ENCODE measurements at regions not wholly inside any gene's neighbourhood (a gene's known extent, or its start where the extent isn't known, plus 50 kb on each side); places are given as distances from the start of the nearest gene placed in this dataset.

- no peak for DNase-seq
Measured at GRCh38 chr10:27451054-27451453, 53.0 kb upstream of the RAB18 start.

- no peak for DNase-seq
Measured at GRCh38 chr10:27450225-27450624, 53.9 kb upstream of the RAB18 start.

- no peak for DNase-seq
Measured at GRCh38 chr10:27449571-27449970, 54.5 kb upstream of the RAB18 start.

DNA sequence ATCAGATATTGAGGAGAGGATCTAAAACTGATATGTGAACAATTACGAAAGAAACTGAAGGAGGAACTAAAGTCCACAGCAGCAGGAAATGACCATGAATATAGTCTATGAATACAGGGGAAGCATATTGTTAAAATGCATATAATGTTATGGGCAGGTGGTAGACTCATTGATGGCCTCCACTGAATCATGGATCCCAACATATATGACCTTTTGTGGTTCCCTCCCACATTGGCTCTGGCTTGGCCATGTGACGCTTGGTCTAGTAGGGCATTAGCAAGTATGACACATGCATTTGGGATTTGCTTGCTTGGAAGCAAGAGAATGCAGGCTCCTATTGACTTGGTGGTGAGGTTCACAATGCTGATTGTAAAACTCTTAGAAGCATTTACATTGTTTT lies 55.2 kb upstream of the RAB18 start:
- DNase-seq: no peak

GRCh38 chr10:27447540-27447939 lies 56.6 kb upstream of the RAB18 start:
- DNase-seq: no peak

DNA sequence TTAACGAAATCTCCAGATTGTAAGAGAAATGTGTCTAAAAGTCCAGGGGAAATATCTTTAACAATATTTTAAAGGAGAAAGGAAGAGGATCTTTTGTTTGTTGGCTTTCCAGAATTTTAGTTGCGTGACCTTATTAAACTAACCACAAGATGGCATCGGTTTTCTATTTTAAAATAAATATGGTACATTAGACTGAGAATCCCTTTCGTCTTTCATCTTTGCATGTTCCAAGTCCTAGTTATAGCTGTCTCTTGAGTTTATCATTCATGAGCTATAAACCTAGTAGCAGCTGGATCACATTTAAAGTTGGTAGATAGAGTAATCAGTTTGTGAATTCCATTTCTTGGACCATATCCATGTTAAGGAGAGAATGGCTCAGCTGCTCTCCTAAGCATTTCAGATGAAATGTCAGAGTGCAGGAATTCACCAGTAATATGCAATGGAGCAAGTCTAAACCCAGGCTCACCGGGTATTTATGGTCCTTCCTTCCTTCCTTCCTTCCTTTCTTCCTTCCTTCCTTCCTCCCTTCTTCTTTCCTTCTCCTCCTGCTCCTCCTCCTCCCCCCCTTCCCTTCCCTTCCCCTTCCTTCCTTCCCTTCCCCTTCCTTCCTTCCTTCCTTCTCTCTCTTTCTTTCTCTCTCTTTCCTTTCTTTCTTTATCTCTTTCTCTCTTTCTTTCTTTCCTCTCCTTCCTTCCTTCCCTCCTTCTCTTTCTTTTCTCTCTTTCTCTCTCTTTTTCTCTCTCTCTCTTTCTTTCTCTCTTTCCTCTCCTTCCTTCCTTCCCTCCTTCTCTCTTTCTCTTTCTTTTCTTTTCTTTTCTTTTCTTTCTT lies 57.8 kb upstream of the RAB18 start:
- peak in 1 of 2 experiments; percentile 30 for DNase-seq

DNA sequence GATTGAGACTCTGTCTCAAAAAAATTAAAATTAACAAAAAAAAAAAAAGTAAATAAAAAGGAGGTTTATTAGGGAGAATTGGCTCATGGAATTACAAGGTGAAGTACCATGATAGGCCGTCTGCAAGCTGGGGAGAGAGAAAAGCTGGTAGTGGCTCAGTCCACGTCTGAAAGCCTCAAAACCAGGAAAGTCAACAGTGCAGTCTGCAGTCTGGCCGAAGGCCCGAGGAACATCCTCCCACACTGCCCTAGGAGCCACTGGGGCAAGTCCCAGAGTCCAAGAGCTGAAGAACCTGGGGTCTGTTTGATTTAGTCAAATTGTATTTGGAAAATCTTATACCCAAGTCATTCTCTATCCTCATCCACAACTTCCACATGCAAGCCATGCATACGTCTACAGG lies 59.0 kb upstream of the RAB18 start:
- no peak for DNase-seq

DNA sequence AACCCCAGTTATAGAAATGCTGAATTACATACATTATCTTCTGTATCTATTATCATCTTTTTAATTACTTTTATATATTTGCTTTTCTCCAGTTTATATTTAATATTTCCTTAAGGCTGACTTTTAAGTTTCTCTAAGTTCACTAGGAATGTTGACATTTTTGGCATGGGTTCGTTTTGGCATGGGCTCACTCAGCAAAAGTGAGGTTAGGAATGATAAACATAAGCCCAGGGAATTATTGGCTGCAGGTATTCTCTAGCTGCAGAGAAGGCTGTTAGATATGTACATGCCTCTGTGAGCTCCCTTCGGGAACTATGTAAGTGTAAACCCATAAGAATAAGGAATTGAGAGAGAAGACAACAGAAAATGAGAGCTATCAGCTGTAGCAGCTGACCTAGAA lies 63.6 kb upstream of the RAB18 start:
- DNase-seq: no peak

DNA sequence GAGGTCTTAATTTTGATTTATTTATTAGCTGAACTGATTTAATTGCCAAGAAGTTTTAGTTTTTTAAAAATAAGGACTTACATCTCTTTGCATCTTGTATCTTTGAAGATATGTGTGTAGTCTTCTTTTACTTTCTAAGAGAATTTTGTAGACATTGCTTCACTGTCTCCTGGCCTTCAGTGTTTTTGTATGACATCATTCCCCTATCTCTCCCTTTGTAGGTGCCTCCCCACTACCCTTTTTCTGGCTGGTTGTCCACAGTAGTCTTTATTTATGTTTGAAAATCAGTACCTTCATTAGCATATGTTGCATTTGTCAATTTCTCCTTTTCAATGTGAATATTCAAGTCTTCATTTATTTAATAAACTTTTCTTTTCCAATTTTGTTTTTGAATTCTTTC lies 64.1 kb upstream of the RAB18 start:
- no peak for DNase-seq

DNA sequence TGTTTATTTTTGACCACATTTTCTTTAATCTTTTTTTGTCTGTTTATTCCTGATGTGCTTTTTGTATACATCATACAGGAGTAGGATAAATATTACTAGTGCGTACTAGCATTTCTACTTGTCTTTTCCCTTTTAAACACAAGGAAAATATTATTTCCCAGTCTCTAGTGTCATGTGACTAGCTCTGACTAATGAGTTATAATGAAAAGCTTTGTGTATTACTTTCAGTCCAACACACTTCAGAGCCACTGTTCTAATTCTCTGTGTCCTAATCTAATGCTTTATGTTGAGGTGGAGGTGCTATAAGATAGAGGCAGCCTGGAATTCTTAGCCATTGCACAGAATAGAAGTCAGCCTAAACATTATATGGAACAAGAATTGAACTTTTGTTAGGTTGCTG lies 65.0 kb upstream of the RAB18 start:
- no peak for DNase-seq

DNA sequence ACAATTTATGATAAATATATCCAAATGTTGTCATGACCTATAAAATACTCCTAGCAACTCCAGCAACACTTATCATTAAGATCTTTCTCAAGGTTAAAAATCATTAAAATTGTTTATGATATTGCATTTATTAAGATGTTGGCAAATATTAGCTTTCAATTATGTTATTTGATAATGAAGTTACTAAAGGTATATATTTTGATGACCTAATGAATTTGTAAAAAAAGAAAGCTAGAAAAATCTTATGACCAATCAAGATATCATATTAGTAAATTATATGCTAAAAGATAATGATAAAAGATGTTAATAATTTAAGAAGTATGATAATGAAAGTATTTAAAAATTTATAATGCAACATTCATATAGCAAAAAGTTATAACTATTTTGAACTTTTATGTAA lies 66.3 kb upstream of the RAB18 start:
- DNase-seq: no peak

DNA sequence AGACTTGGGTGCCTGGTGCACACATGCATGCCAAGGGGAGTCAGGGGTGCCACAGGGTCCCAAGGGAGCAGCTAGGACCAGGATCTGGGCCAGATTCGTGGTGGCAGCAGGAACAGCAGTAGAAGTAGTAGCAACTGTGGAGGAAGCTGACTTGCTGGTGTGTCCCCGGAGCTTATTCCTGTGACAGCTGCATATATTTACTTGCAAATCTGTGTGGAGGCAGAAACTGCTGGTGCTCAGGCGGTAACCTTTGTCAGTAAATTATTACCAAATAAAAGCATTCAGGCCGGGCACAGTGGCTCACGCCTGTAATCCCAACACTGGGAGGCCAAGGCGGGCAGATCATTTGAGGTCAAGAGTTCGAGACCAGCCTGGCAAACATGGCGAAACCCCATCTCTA lies 67.4 kb upstream of the RAB18 start:
- DNase-seq: no peak

DNA sequence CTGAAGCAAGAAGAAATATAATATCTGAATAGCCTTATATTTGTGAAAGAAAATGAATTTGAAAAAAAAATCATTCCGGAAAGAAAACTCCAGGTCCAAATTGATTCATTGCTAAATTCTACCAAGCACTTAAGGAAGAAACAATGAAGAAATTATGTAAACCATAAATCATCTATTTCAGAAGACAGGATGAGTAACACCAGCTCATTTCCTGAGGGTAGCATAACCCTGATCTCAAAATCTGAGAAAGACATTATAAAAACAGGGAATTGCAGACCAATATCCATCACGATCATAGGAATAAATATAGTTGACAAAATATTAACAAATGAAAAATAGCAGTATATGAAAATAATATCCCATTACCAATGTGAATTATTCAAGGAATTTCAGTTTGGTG lies 70.1 kb upstream of the RAB18 start:
- DNase-seq: no peak

- no peak for DNase-seq
Measured at GRCh38 chr10:27426948-27427467, 77.1 kb upstream of the RAB18 start.

DNA sequence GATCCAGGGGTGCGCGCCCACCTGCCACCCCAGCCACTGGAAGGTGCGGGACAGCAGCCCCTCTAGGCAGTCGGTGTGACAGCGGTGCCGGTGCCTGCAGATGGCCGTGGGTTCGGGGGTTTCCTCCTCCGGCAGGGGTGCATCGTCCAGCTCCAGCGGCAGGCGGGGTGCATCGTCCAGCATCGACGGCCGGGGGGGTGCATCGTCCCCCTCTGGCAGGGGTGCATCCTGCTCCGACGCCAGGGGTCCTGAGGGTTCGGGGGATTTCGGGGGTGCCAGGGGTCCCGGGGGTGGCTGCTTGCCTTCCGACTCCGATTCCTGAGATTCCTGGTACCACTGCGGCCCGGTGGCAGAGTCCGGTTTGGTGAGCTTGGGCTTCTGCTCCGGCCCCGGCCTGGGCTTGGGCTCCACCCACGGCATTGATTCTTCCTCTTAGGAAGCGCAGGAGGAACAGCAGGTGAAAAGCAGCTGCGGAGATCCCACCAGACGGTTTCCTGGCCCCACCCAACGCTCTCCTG lies 90.2 kb upstream of the RAB18 start:
- DNase-seq: no peak

DNA sequence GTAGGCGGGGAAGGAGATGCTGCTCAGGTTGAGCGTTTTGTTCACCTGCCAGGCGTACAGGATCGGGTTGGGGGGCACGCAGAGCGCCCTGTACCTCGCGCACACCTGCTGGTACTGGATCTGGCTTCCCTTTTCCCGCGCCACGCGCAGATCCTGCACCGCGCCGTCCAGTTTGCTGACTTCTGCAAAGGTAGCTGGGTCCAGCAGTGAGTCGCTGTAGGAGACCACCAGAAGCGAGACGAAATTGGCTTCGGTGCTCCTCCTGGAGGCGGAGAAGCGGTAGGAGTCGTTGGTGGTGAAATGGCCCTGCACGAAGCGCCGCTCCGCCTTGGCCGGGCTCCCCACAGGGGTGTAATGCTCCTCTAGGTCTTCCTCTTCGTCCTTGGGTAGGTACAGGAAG lies 90.7 kb upstream of the RAB18 start:
- no peak for DNase-seq

- DNase-seq: no peak
Measured at GRCh38 chr10:27410153-27410552, 94.0 kb upstream of the RAB18 start.

DNA sequence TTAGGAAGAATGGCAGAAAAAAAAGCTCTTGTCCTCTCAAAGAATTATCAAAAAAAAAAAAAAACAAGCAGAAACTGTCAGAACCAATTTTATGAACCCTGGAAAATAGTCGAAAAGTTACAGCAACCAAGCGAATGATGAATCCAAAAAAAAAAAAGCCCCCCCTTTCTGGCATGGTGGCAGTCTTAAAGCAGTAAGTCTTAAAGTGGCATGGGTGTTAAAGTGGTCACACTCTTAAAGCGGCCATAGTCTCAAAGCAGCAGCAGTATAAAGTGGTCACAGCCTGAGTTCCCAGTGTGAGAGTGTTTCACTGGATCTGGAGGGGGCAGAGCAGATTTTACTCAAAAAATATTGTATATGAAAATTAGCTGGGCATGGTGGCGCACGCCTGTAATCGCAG lies 96.8 kb upstream of the RAB18 start:
- DNase-seq: no peak

DNA sequence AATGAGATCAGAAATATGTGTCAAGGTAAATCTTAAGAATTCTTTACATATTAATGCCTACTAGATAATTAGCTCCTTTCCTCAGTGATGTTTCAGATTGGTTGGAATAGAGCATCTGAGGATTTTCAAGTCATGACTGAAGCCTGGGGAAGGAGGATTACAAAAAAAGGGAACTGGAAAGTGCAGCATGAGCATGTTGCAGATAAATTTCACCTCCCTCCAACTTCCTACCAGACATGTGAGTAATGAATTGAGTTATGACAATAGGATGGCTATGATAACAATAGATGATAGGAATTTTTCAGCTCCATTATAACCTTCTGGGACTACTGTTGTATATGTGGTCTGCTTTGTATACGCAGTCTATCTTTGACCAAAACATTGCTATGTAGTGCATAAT lies 104.2 kb upstream of the RAB18 start:
- DNase-seq: no peak

- DNase-seq: no peak
Measured at GRCh38 chr10:27393961-27394360, 110.1 kb upstream of the RAB18 start.

DNA sequence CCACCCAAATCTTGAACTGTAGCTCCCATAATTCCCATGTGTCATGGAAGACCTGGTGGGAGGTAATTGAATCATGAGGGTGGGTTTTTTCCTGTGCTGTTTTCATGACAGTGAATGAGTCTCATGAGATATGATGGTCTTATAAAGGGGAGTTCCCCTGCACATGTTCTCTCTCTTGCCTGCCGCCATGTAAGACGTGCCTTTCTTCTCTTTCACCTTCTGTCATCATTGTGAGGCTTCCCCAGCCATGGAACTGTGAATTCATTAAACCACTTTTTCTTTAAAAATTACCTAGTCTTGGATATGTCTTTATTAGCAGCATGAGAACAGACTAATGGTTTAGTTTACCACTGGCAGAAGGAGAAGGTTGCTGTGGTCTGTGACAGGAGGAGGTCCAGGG lies 111.5 kb upstream of the RAB18 start:
- DNase-seq: no peak

- no peak for DNase-seq
Measured at GRCh38 chr10:27391916-27392315, 112.2 kb upstream of the RAB18 start.

GRCh38 chr10:27391325-27391724 lies 112.8 kb upstream of the RAB18 start:
- DNase-seq: no peak

DNA sequence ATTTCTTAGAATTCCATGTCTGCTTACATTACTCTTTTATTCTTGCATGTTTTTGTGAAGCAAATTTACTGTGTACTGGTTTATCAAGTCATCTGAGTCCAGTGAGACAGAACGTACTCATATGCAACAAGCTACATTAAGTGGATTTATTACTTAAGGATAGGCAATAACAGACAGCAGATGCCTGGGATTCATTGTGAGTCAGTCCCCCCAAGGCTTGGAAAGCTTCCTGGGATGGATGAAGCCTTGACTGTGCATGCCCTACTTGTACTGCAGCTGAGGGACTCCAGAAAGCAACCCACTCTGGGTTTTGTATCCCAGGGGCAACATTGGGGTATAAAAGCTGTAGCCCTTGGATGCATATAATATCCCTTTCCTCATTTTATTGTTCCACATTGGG lies 113.4 kb upstream of the RAB18 start:
- no peak for DNase-seq

Measured in NCI-H446 (cell line).